SK-N-SH treated with all-trans-retinoic acid at 6 μM for 48 hours (cell line): ENCODE measurements at regions not wholly inside any gene's neighbourhood (a gene's known extent, or its start where the extent isn't known, plus 50 kb on each side); places are given as distances from the start of the nearest gene placed in this dataset.

ENCODE experiments used
- ATAC-seq: fragments of 200-7000 bp; cut with Tn5 transposase; 3 replicates; pipeline ENCODE4 v1.9.1; 2020; ENCODE audit warnings: mild to moderate bottlenecking, moderate library complexity
- ARNTL ChIP-seq: fragments of 450-650 bp; formaldehyde crosslinking; IDR thresholded peaks from 2 replicates; pipeline ENCODE4 v1.5.0; 2020; ENCODE audit warnings: low read depth, mild to moderate bottlenecking, moderate library complexity, borderline replicate concordance
- BACH2 ChIP-seq: fragments of 250-450 bp; sonication (Bioruptor Pico); IDR thresholded peaks from 2 replicates; pipeline ENCODE4 v1.9.0; 2021; ENCODE audit warnings: mild to moderate bottlenecking, borderline replicate concordance
- CREB5 ChIP-seq: fragments of 250-450 bp; sonication (Bioruptor Pico); IDR thresholded peaks from 2 replicates; pipeline ENCODE4 v1.5.1; 2020; ENCODE audit warnings: low read depth, mild to moderate bottlenecking, moderate library complexity
- CSDC2 ChIP-seq: fragments of 250-450 bp; sonication (Bioruptor Pico); IDR thresholded peaks from 2 replicates; pipeline ENCODE4 v1.5.0; 2020; ENCODE audit warnings: mild to moderate bottlenecking, moderate library complexity
- ESRRG ChIP-seq: fragments of 250-450 bp; sonication (Bioruptor Pico); IDR thresholded peaks from 2 replicates; pipeline ENCODE4 v1.6.1; 2021; ENCODE audit warnings: mild to moderate bottlenecking
- GLIS3 ChIP-seq: fragments of 250-450 bp; sonication (Bioruptor Pico); IDR thresholded peaks from 2 replicates; pipeline ENCODE4 v1.5.0; 2020; ENCODE audit warnings: mild to moderate bottlenecking, moderate library complexity
- ISL1 ChIP-seq: fragments of 250-450 bp; sonication (Bioruptor Pico); IDR thresholded peaks from 2 replicates; pipeline ENCODE4 v2.1.2; 2022; ENCODE audit warnings: mild to moderate bottlenecking, moderate library complexity
- OSR1 ChIP-seq: fragments of 250-450 bp; sonication (Bioruptor Pico); IDR thresholded peaks from 2 replicates; pipeline ENCODE4 v1.8.0; 2022; ENCODE audit warnings: moderate library complexity, mild to moderate bottlenecking, inconsistent platforms
- PATZ1 ChIP-seq: fragments of 250-450 bp; sonication (Bioruptor Pico); IDR thresholded peaks from 2 replicates; pipeline ENCODE4 v1.8.0; 2020; ENCODE audit warnings: mild to moderate bottlenecking, moderate library complexity, borderline replicate concordance
- SNAI2 ChIP-seq: fragments of 250-450 bp; sonication (Bioruptor Pico); IDR thresholded peaks from 2 replicates; pipeline ENCODE4 v1.5.0; 2020; ENCODE audit warnings: mild to moderate bottlenecking, moderate library complexity
- TCF4 ChIP-seq: fragments of 250-450 bp; sonication (Bioruptor Pico); IDR thresholded peaks from 2 replicates; pipeline ENCODE4 v1.8.0; 2021; ENCODE audit warnings: mild to moderate bottlenecking, moderate library complexity, borderline replicate concordance
- TOX ChIP-seq: fragments of 250-450 bp; sonication (Bioruptor Pico); IDR thresholded peaks from 2 replicates; pipeline ENCODE4 v1.8.0; 2021; ENCODE audit warnings: mild to moderate bottlenecking, moderate library complexity, borderline replicate concordance
- ZFP3 ChIP-seq: fragments of 250-450 bp; sonication (Bioruptor Pico); IDR thresholded peaks from 2 replicates; pipeline ENCODE4 v1.5.0; 2020; ENCODE audit warnings: mild to moderate bottlenecking, moderate library complexity
- ZFP30 ChIP-seq: fragments of 450-650 bp; formaldehyde crosslinking; IDR thresholded peaks from 2 replicates; pipeline ENCODE4 v1.5.0; 2022; ENCODE audit warnings: mild to moderate bottlenecking, moderate library complexity
- ZNF565 ChIP-seq: fragments of 450-650 bp; formaldehyde crosslinking; conservative IDR thresholded peaks from 2 replicates; pipeline ENCODE4 v1.5.0; 2020; ENCODE audit warnings: low read depth, mild to moderate bottlenecking, moderate library complexity
- ZNF8 ChIP-seq: fragments of 450-650 bp; formaldehyde crosslinking; IDR thresholded peaks from 2 replicates; pipeline ENCODE4 v1.5.0; 2020; ENCODE audit warnings: mild to moderate bottlenecking, moderate library complexity
- TF ChIP-seq, protein P1 (sequence below): fragments of 250-450 bp; sonication (Bioruptor Pico); IDR thresholded peaks from 2 replicates; pipeline ENCODE4 v1.8.0; 2021; ENCODE audit warnings: low read depth, mild to moderate bottlenecking, moderate library complexity, borderline replicate concordance
- TF ChIP-seq, protein P2 (sequence below): fragments of 250-450 bp; sonication (Bioruptor Pico); IDR thresholded peaks from 2 replicates; pipeline ENCODE4 v1.5.0; 2020; ENCODE audit warnings: mild to moderate bottlenecking, moderate library complexity
- TF ChIP-seq, protein P3 (sequence below): fragments of 250-450 bp; sonication (Bioruptor Pico); IDR thresholded peaks from 2 replicates; pipeline ENCODE4 v1.5.1; 2021; ENCODE audit warnings: mild to moderate bottlenecking, moderate library complexity

GRCh38 chr4:27082776-27083175, 222.1 kb downstream of the STIM2 start:
- TF ChIP-seq TOX (CRISPR knock-in tag) (no peak), ZFP3 (CRISPR knock-in tag) (no peak), GLIS3 (no peak)
- ATAC-seq: no peak

DNA sequence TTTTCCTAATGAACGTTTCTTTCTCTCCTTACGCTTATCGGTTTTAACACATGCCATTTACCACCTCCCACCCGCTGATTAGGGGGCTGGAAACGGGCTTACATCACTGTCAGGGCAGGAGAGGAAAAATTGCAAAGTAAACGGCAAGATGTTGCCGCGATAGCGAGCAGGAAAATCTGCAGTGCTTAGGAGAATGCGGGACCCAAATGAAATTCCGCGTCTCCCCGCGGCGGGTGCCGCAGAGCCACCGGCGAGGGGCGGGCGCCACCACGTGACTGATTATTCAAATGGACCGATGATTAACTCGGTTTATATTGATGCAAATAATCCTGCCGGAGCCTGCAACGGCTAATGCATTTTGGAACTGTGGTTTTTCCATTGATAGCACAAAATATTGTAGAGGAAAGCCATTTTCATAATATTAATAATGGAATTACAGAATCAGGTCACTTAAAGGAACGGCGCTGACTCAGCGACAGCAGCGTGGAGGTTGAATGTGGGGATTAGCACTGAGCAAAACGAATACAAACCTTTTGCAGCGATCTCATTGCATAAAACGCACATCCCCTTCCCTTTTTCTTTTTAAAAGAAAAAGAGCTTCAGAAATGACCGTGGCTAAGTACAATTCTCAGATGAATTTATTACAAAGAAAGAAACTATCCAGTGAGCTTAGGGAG, 224.2 kb downstream of the STIM2 start:
- peak; percentile 64 for ATAC-seq

GRCh38 chr4:27085396-27085795, 224.8 kb downstream of the STIM2 start:
- TF ChIP-seq, protein P1, sequence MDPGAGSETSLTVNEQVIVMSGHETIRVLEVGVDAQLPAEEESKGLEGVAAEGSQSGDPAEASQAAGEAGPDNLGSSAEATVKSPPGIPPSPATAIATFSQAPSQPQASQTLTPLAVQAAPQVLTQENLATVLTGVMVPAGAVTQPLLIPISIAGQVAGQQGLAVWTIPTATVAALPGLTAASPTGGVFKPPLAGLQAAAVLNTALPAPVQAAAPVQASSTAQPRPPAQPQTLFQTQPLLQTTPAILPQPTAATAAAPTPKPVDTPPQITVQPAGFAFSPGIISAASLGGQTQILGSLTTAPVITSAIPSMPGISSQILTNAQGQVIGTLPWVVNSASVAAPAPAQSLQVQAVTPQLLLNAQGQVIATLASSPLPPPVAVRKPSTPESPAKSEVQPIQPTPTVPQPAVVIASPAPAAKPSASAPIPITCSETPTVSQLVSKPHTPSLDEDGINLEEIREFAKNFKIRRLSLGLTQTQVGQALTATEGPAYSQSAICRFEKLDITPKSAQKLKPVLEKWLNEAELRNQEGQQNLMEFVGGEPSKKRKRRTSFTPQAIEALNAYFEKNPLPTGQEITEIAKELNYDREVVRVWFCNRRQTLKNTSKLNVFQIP (CRISPR knock-in tag): no peak
- no peak for TF ChIP-seq OSR1
- TF ChIP-seq ZFP30 (CRISPR knock-in tag): no peak
- TF ChIP-seq SNAI2: no peak
- no peak for TF ChIP-seq ZNF8 (CRISPR knock-in tag)
- no peak for TF ChIP-seq BACH2
- TF ChIP-seq ARNTL (CRISPR knock-in tag): no peak
- TF ChIP-seq CREB5 (CRISPR knock-in tag): no peak
- no peak for ATAC-seq

More for the DNA sequence above, 224.2 kb downstream of the STIM2 start:
- no peak for TF ChIP-seq ESRRG (CRISPR knock-in tag)
- TF ChIP-seq CSDC2 (CRISPR knock-in tag): no peak
- no peak for TF ChIP-seq BACH2
- no peak for TF ChIP-seq SNAI2
- TF ChIP-seq GLIS3: no peak
- TF ChIP-seq ZNF8 (CRISPR knock-in tag): no peak

DNA sequence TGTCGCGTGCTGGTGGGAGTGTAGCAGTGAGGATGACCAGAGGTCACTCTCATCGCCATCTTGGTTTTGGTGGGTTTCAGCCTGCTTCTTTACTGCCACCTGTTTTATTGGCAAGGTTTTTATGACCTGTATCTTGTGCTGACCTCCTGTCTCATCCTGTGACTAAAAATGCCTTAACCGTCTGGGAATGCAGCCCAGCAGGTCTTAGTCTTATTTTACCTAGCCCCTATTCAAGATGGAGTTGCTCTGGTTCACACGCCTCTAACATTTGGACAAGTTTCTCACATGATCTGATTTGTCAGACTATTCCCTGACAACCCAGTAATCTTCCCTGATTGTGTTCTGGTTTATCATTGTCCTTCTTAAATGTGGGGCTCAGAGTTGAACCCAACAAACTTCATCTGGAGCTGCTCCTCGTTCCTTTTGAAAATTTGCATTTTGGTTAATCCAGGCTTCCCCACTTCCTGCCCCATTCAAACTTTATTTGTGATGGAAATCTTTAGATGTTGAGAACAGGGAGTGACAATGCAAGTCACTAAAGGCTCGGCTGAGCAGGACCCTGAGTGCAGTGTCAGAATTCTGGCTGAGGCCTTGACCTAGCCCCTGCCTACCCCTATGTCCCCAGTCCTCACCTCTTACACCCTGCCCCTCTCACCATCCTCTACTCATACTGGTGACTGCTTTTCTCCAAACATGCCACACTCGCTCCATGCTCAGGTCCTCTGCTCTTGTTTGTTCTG, 226.8 kb downstream of the STIM2 start:
- TF ChIP-seq ZNF8 (CRISPR knock-in tag) (no peak), CREB5 (CRISPR knock-in tag) (no peak), TOX (CRISPR knock-in tag) (no peak), ZFP30 (CRISPR knock-in tag) (no peak), ZFP3 (CRISPR knock-in tag) (no peak), TCF4 (CRISPR knock-in tag) (no peak), PATZ1 (CRISPR knock-in tag) (no peak), ISL1 (CRISPR knock-in tag) (no peak), ZNF565 (CRISPR knock-in tag) (no peak)
- TF ChIP-seq, protein P2, sequence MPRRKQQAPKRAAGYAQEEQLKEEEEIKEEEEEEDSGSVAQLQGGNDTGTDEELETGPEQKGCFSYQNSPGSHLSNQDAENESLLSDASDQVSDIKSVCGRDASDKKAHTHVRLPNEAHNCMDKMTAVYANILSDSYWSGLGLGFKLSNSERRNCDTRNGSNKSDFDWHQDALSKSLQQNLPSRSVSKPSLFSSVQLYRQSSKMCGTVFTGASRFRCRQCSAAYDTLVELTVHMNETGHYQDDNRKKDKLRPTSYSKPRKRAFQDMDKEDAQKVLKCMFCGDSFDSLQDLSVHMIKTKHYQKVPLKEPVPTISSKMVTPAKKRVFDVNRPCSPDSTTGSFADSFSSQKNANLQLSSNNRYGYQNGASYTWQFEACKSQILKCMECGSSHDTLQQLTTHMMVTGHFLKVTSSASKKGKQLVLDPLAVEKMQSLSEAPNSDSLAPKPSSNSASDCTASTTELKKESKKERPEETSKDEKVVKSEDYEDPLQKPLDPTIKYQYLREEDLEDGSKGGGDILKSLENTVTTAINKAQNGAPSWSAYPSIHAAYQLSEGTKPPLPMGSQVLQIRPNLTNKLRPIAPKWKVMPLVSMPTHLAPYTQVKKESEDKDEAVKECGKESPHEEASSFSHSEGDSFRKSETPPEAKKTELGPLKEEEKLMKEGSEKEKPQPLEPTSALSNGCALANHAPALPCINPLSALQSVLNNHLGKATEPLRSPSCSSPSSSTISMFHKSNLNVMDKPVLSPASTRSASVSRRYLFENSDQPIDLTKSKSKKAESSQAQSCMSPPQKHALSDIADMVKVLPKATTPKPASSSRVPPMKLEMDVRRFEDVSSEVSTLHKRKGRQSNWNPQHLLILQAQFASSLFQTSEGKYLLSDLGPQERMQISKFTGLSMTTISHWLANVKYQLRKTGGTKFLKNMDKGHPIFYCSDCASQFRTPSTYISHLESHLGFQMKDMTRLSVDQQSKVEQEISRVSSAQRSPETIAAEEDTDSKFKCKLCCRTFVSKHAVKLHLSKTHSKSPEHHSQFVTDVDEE: no peak
- TF ChIP-seq, protein P3, sequence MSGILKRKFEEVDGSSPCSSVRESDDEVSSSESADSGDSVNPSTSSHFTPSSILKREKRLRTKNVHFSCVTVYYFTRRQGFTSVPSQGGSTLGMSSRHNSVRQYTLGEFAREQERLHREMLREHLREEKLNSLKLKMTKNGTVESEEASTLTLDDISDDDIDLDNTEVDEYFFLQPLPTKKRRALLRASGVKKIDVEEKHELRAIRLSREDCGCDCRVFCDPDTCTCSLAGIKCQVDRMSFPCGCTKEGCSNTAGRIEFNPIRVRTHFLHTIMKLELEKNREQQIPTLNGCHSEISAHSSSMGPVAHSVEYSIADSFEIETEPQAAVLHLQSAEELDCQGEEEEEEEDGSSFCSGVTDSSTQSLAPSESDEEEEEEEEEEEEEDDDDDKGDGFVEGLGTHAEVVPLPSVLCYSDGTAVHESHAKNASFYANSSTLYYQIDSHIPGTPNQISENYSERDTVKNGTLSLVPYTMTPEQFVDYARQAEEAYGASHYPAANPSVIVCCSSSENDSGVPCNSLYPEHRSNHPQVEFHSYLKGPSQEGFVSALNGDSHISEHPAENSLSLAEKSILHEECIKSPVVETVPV (CRISPR knock-in tag): no peak
- ATAC-seq: no peak
